ENCODE measurements at regions not wholly inside any gene's neighbourhood (a gene's known extent, or its start where the extent isn't known, plus 50 kb on each side); places are given as distances from the start of the nearest gene placed in this dataset.

- no peak for TF ChIP-seq POLR2A (IDR thresholded peaks at IDR 0.05; ENCODE audit: low read depth, low read length)
- TF ChIP-seq POLR2AphosphoS5 (IDR thresholded peaks at IDR 0.05; ENCODE audit: low read depth, low read length), result no peak
Observed at GRCh38 chr16:86046667-86047270, 147.8 kb downstream of the IRF8 start.
